Activated T-helper 1 cell treated with anti-CD3 and anti-CD28 coated beads, Interleukin-2, amount 50 U/mL, for 16 hours (primary cell): ENCODE measurements at regions not wholly inside any gene's neighbourhood (a gene's known extent, or its start where the extent isn't known, plus 50 kb on each side); places are given as distances from the start of the nearest gene placed in this dataset.

ENCODE experiments used
- DNase-seq, 2 donors: peaks; one replicate each; pipeline ENCODE4 v3.0.0-alpha.2; 2020; ENCODE audit warnings: low read depth in 1 of 2, low spot score in 1 of 2

DNA sequence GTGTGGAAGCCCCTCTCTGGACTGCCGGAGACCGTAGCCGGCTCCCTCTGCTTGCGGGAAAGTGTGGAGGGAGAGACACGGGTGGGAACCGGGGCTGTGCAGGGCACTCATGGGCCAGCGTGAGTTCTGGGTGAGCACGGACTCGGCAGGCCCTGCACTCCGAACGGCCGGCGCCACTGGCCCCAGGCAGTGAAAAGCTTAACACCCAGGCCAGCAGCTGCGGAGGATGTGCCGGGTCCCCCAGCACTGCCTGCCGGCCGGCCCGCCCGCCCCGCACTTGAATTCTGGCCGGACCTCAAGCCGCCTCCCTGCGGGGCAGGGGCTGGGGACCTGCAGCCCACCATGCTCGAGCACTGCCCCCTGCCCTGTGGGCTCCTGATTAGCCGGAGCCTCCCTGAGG, 147.0 kb downstream of the FGF9 start:
- DNase-seq = no peak

DNA sequence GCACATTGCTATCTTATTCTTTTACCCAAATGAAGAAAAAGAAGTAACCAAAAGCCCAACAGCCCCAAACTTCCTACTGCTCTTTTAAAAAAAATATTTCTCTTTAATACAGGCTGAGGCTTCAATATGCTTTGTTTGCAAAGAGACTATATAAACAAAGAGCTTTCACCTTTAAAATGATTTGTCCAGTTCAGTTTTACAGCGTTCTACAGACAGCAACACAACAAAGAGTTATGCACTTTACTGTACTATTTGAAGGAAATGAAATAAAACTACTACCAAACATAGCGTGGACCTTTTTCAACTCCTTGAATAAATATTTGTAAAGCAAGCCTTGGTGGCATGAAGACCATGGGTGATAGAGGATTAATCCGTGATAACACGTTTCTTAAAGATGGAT, 151.2 kb downstream of the FGF9 start:
- no peak for DNase-seq

DNA sequence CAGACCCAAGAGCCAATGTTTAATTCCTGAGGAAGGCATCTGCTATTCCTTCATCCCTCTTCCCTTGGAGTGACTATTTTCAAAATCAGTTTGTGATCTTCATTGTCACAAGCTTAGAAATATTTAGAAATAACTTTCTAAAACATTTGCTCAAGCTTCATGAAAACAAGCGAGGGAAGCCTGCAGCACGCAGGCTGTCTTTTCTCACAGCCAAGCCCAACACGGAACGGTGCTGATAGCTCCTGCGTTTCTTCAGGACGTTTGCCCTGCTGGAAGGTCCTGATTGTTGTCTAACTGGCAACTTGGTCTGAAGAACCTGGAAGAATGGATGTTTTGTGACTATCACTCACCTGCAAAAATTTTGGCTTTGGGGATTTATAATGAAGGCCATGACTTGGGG, 152.5 kb downstream of the FGF9 start:
- DNase-seq = no peak

GRCh38 chr13:21823949-21824348, 153.1 kb downstream of the FGF9 start:
- no peak for DNase-seq

DNA sequence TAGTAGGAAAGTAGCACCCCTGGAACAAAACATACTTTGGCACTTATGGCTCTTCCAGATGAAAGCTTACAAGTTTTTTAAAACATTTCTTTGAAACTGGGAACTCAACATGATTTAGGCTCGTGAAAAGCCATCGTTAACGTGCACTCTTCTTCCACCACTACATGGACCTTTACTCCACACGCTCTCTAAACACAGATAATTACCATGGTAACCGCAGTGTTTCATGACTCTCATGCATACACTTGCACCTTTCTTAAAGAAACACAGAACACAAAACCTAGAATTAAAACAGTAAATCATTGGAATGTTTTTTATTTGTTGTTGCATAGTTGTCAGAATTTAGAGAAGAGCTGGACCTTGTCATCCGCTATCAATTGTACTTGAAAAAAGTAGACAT, 154.3 kb downstream of the FGF9 start:
- no peak for DNase-seq

DNA sequence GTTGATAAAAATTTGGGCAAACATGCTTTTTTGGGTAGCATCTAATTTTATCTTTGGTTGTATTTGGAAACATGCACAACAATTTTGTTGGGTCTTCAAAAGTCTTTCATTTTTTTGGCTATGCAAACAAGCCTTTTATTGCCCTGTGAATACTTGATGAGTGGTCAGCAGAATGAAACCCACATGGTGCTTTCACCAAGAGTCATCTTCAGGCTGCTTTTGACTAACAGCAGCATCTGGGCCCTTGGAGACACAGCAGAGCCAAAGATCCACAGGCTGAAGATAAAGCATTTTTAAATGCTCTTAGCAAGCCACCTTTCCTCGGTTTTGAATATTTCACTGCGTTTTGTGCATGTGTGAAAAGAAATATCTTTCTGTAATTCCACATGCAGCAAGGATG, 154.9 kb downstream of the FGF9 start:
- no peak for DNase-seq

GRCh38 chr13:21826214-21827015, 155.5 kb downstream of the FGF9 start:
- no peak for DNase-seq

GRCh38 chr13:21831654-21832324, 160.9 kb downstream of the FGF9 start:
- no peak for DNase-seq

GRCh38 chr13:21833921-21834320, 163.0 kb downstream of the FGF9 start:
- DNase-seq = no peak

GRCh38 chr13:21834521-21834920, 163.6 kb downstream of the FGF9 start:
- no peak for DNase-seq

DNA sequence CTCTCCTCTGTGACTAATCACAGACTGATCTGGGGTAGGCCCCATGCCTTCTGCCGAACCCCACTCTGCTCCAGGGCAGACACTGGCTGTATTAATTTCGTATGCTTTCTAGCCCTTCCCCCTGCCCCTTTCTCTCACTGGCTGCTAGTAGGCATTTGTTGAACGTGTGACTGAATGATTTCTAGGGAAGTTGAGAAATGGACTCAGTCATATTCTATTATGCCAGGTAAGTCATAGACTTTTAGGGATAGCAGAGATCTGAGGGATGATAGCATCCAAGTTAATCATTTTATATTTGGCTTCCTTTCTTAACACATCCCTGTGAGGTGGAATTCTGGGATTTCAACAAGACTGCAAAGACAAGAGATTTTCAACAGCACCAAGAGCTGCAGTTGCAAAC, 166.4 kb downstream of the FGF9 start:
- DNase-seq = no peak

- DNase-seq = no peak
Measured at GRCh38 chr13:21837841-21838551, 167.1 kb downstream of the FGF9 start.

- no peak for DNase-seq
Measured at GRCh38 chr13:21846605-21847004, 175.7 kb downstream of the FGF9 start.

GRCh38 chr13:21849323-21849722, 178.4 kb downstream of the FGF9 start:
- no peak for DNase-seq

GRCh38 chr13:21850013-21851006, 179.4 kb downstream of the FGF9 start:
- no peak for DNase-seq

DNA sequence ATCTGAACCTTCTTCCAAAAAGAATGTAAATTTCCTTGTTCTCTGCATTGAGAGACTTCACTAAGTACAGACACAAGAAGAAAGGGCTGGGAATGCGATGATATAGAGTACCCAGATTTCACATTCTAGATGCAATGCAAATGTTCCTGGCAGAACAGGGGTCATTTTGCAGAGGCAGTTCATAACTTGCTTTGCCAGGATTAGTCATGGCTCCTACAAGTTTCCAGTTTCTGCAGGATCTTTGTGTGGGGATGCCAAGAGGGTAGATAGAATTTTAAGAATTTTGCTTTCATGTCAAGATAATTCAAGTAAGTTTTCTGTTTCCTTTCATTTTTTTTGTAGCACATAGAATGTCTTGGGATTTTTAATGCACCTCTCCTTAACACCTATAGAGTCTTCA, 181.2 kb downstream of the FGF9 start:
- DNase-seq = no peak

GRCh38 chr13:21853779-21854178, 182.9 kb downstream of the FGF9 start:
- DNase-seq = no peak

GRCh38 chr13:21868823-21869222, 197.9 kb downstream of the FGF9 start:
- no peak for DNase-seq

DNA sequence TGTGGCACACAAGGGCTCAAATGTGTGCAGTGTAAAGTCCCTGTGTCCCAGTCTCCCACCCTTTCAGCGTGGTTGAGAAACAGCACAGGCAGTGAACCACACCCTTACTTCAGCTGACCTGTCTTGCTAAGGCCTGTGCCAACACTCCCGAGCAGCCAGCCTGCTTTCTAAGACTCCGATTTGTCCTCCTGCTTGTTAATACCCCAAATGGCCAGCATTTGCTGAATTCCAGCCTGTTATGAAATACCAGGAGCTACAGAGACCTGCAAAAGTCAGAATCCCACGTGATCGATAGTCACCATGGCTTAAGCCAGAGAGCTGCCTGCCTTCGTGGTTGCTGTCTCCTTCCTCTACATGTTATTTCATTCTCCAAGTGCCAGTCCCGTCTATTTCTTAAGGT, 200.5 kb downstream of the FGF9 start:
- DNase-seq = no peak

DNA sequence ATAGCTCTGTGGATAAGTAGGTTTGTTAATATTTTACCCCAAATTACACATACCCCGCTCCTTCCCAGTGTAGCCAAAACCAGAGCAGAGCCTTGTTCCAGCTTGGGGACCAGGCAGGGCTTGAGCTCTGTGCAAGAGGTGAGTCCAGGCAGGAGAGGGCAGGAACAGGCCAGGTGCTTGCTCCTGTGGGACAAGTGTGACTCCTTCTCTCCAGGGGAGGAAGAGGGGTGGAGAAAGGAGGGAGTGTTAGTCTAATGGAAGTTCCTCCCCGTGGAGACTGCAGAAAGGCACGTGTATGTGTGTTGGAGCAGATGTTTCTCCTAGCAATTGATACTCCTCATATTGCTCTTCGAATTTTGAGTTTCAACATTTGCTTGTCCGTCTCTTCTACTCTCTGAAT, 201.0 kb downstream of the FGF9 start:
- DNase-seq = no peak

DNA sequence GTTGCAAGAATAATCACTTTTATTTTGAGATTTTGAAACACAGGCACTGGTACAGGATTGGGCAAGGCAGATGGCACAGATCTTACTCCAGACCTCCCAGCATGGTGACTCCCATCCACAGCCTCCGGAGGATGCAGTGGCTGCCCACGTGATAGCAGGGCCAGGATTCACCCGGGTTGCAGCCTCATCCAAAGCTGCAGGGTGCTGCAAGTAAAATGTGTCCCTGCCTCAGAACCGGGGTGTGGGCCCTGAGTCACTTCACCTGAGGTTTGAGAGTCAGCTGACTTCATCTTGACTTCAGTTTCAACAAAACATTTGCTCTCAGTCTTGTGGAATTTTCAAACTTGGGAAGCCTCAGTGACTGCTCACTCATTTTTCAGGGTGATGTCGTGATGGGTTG, 201.9 kb downstream of the FGF9 start:
- no peak for DNase-seq
